Chondrocyte (in vitro differentiated cells): ENCODE measurements at regions not wholly inside any gene's neighbourhood (a gene's known extent, or its start where the extent isn't known, plus 50 kb on each side); places are given as distances from the start of the nearest gene placed in this dataset.

Experiments
- DNase-seq: peaks from one replicate; pipeline ENCODE4 v3.0.0; 2021; ENCODE audit warnings: mixed read lengths, low spot score
- H3K27ac Mint-ChIP-seq: one replicate; pipeline ENCODE4 v1.8.0; 2021; ENCODE audit warnings: mild to moderate bottlenecking, moderate library complexity, mixed read lengths; ENCODE audit not compliant: unreplicated experiment
- H3K27me3 Mint-ChIP-seq: 2 replicates; pipeline ENCODE4 v1.8.0; 2021; ENCODE audit warnings: low read depth, mixed read lengths
- H3K36me3 Mint-ChIP-seq: 2 replicates; pipeline ENCODE4 v1.8.0; 2021; ENCODE audit warnings: low read depth, mixed read lengths
- H3K4me1 Mint-ChIP-seq: 2 replicates; pipeline ENCODE4 v1.8.0; 2021; ENCODE audit warnings: low read depth, mild to moderate bottlenecking, mixed read lengths
- H3K4me3 Mint-ChIP-seq: one replicate; pipeline ENCODE4 v1.8.0; 2021; ENCODE audit warnings: mild to moderate bottlenecking, moderate library complexity, mixed read lengths; ENCODE audit not compliant: unreplicated experiment
- H3K9me3 Mint-ChIP-seq: 2 replicates; pipeline ENCODE4 v1.8.0; 2021; ENCODE audit warnings: low read depth, mixed read lengths
- TF ChIP-seq, protein P1 (sequence below): fragments of 200-600 bp; sonication (generic); IDR thresholded peaks from 2 replicates; pipeline ENCODE4 v1.5.0; 2021; ENCODE audit warnings: antibody characterized with exemption, mild to moderate bottlenecking, moderate library complexity

DNA sequence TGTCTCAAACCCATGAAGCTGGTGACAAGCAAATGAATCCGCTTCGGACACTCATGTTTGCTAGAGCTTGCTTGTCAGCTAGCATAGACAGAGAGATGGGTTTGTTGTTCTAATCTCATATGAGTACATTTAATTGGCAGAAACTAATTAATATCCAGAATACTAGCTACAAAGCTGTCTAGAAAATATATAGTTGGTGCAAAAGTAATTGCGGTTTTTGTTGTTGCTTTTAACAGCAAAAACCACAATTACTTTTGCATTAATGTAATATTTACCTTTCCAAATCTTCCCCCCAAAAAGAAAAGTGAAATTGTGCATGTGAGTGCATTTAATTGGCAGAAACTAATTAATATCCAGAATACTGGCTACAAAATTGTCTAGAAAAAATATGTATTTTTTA, 1115.2 kb downstream of the TDRD15 start:
- H3K27me3 Mint-ChIP-seq, result no peaks in the 10 kb centered on the region
- H3K27ac Mint-ChIP-seq, result no peak overlapping the region
- no peaks in the 10 kb centered on the region for H3K36me3 Mint-ChIP-seq
- H3K4me3 Mint-ChIP-seq, result no peak overlapping the region
- no peaks in the 10 kb centered on the region for H3K9me3 Mint-ChIP-seq
- TF ChIP-seq, protein P1, sequence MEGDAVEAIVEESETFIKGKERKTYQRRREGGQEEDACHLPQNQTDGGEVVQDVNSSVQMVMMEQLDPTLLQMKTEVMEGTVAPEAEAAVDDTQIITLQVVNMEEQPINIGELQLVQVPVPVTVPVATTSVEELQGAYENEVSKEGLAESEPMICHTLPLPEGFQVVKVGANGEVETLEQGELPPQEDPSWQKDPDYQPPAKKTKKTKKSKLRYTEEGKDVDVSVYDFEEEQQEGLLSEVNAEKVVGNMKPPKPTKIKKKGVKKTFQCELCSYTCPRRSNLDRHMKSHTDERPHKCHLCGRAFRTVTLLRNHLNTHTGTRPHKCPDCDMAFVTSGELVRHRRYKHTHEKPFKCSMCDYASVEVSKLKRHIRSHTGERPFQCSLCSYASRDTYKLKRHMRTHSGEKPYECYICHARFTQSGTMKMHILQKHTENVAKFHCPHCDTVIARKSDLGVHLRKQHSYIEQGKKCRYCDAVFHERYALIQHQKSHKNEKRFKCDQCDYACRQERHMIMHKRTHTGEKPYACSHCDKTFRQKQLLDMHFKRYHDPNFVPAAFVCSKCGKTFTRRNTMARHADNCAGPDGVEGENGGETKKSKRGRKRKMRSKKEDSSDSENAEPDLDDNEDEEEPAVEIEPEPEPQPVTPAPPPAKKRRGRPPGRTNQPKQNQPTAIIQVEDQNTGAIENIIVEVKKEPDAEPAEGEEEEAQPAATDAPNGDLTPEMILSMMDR, result no peak
- DNase-seq, result no peak
- no peaks in the 10 kb centered on the region for H3K4me1 Mint-ChIP-seq

DNA sequence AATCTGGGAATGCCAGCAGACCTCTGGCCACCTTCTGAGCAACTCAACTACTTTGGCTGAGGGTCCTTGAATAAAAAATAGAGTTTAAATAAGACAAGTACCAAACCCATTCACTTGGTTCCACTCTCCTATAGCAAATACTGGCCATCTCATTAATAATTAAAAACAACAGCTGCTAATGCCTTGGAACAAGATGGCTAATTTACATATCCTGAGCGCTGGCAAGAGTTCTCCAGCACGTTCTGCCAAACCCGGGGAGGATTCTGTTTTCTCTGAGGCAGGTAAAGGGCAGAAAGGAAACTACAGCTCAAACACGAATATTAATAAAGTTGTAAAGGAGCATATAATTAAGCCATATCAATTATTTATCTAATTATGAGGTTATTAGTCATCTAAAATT, 1123.7 kb downstream of the TDRD15 start:
- Mint-ChIP-seq H3K4me1 (no peaks in the 10 kb centered on the region), H3K9me3 (no peaks in the 10 kb centered on the region), H3K4me3 (no peak overlapping the region), H3K27ac (no peak overlapping the region), H3K36me3 (no peaks in the 10 kb centered on the region), H3K27me3 (peaks cover 2% of the 10 kb centered on the region)
- DNase-seq, result no peak
- TF ChIP-seq, protein P1, result no peak

DNA sequence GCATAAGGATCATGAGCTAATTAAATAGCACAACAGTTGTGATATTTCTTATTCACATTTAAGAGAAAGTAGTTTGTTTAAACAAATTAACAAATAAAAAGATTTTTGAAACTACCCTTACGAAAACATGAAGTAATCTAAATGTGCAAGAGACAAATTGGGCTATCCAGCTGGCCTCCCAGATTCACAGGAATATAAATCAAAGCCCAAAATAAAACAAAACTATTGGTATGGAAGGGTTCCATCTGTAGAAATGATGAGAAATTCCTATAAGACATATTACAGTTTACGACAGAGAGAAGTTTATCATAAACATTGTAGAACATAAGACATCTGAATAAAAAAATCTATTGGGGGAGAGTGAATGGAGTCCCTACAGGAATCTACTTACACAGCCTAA, 1125.1 kb downstream of the TDRD15 start:
- Mint-ChIP-seq H3K27me3 (peaks cover 2% of the 10 kb centered on the region), H3K9me3 (no peaks in the 10 kb centered on the region)
- DNase-seq, result no peak

DNA sequence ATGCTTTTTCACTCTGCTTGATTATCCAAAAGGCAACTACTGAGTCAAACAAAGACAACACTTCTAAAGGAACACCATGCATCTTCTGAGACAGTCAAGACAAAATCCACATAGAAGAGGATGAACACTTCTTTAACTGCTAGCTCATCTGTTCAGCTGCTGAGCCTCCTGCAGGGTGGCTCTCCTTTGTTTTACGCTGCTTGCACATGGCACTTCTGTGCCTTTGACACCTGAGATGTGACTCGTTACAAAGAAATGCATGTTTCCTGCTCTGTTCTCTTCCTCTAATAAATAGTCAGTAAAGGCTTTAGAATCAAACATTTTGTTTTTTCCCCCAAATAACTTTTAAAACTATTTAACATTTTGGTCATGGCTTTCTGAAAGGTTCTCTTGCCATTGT, 1129.4 kb downstream of the TDRD15 start:
- Mint-ChIP-seq H3K36me3 (no peaks in the 10 kb centered on the region), H3K4me1 (no peaks in the 10 kb centered on the region), H3K4me3 (no peak overlapping the region), H3K27ac (no peak overlapping the region), H3K9me3 (no peaks in the 10 kb centered on the region), H3K27me3 (peaks cover 8% of the 10 kb centered on the region)
- TF ChIP-seq, protein P1, result no peak
- no peak for DNase-seq

More for the DNA sequence above, 1125.1 kb downstream of the TDRD15 start:
- no peaks in the 10 kb centered on the region for H3K4me1 Mint-ChIP-seq
- H3K36me3 Mint-ChIP-seq, result no peaks in the 10 kb centered on the region
- no peak overlapping the region for H3K4me3 Mint-ChIP-seq
- TF ChIP-seq, protein P1, result no peak
- H3K27ac Mint-ChIP-seq, result no peak overlapping the region

DNA sequence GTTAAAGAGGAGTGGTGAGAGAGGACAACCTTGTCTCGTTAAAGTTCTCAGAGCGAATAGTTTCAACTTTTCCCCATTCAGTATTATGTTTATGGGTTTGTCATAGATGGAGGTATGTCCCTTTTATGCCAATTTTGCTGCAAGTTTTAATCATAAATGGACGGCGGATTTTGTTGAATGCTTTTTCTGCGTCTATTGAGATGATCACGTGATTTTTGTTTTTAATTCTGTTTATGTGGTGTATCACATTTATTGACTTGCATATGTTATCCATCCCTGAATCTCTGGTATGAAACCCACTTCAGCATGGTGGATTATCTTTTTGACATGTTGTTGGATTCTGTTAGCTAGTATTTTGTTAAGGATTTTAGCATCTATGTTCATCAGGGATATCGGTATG, 1123.8 kb upstream of the KLHL29 start:
- Mint-ChIP-seq H3K4me1 (no peaks in the 10 kb centered on the region), H3K4me3 (no peak overlapping the region), H3K27ac (no peak overlapping the region)

More for the DNA sequence above, 1123.8 kb upstream of the KLHL29 start:
- Mint-ChIP-seq H3K36me3 (no peaks in the 10 kb centered on the region), H3K9me3 (peaks cover 22% of the 10 kb centered on the region), H3K27me3 (peaks cover 6% of the 10 kb centered on the region)
- TF ChIP-seq, protein P1, result no peak
- DNase-seq, result no peak
